ENCODE measurements at regions not wholly inside any gene's neighbourhood (a gene's known extent, or its start where the extent isn't known, plus 50 kb on each side); places are given as distances from the start of the nearest gene placed in this dataset.

DNA sequence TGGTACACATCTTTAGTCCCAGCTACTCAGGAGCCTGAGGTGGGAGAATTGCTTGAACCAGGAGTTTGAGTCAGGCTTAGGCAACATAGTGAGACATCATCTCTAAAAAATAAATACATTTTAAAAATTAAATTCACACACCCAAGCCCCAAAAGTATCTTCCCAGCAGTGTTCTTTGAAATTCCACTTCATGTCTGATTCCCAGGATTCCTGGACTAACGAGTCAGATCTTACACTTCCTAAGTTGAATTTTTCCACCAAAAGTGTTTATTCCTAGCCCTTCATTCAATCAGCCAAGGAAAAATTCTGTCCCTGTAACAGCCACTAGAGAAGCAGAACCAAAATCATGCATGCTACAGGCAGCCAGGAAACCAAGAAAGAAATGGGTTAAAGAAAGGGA lies 970.9 kb downstream of the EFNA5 start:
- TF ChIP-seq, protein P1, sequence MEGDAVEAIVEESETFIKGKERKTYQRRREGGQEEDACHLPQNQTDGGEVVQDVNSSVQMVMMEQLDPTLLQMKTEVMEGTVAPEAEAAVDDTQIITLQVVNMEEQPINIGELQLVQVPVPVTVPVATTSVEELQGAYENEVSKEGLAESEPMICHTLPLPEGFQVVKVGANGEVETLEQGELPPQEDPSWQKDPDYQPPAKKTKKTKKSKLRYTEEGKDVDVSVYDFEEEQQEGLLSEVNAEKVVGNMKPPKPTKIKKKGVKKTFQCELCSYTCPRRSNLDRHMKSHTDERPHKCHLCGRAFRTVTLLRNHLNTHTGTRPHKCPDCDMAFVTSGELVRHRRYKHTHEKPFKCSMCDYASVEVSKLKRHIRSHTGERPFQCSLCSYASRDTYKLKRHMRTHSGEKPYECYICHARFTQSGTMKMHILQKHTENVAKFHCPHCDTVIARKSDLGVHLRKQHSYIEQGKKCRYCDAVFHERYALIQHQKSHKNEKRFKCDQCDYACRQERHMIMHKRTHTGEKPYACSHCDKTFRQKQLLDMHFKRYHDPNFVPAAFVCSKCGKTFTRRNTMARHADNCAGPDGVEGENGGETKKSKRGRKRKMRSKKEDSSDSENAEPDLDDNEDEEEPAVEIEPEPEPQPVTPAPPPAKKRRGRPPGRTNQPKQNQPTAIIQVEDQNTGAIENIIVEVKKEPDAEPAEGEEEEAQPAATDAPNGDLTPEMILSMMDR (IDR thresholded peaks at IDR 0.05 in 4 of 5, conservative IDR thresholded peaks at IDR 0.05 in 1 of 5), result no peak
- no peak for TF ChIP-seq POLR2A (IDR thresholded peaks at IDR 0.05)
- no peak for DNase-seq
- no peak overlapping the region for H3K4me3 ChIP-seq
- no peaks in the 10 kb centered on the region for H3K9me3 ChIP-seq
- ATAC-seq, result no peak
- no peaks in the 10 kb centered on the region for H3K36me3 ChIP-seq
- H3K4me1 ChIP-seq, result no peaks in the 10 kb centered on the region
- H3K27ac ChIP-seq, result no peak overlapping the region
- intact Hi-C loops (cut with DNase I; ENCODE audit: low total_unique reads) (no loop called here), in situ Hi-C loops (cut with MboI; ENCODE audit: low sequenced_read_pairs in 4 of 4) (no loop called here)
- H3K27me3 ChIP-seq, result no peaks in the 10 kb centered on the region

DNA sequence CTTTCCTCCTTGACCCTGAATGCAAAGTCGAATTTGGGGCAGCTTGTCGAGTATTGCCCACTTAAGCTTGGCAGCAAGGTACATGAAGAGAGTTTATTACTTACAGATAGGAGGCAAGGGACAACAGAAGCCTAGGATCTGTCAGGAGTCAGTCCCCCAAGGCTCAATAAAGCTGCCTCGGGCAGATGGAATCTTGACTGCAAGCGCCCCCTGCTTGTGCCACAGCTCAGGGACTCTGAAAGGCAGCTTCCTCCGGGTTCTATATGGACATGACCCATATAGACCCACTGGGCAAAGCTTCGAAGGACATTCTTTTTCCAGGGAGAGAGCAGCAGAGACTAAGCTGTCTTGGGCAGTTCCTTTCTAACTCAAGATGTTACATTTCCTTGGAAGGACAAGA lies 971.5 kb downstream of the EFNA5 start:
- intact Hi-C loops (cut with DNase I; ENCODE audit: low total_unique reads) (no loop called here), in situ Hi-C loops (cut with MboI; ENCODE audit: low sequenced_read_pairs in 4 of 4) (no loop called here)
- no peak overlapping the region for H3K4me3 ChIP-seq
- TF ChIP-seq, protein P1 (IDR thresholded peaks at IDR 0.05 in 4 of 5, conservative IDR thresholded peaks at IDR 0.05 in 1 of 5), result no peak
- TF ChIP-seq POLR2A (IDR thresholded peaks at IDR 0.05), result no peak
- H3K4me1 ChIP-seq, result no peaks in the 10 kb centered on the region
- H3K9me3 ChIP-seq, result no peaks in the 10 kb centered on the region
- ATAC-seq (no peak), DNase-seq (no peak)
- H3K36me3 ChIP-seq, result no peaks in the 10 kb centered on the region
- H3K27ac ChIP-seq, result no peak overlapping the region
- no peaks in the 10 kb centered on the region for H3K27me3 ChIP-seq

DNA sequence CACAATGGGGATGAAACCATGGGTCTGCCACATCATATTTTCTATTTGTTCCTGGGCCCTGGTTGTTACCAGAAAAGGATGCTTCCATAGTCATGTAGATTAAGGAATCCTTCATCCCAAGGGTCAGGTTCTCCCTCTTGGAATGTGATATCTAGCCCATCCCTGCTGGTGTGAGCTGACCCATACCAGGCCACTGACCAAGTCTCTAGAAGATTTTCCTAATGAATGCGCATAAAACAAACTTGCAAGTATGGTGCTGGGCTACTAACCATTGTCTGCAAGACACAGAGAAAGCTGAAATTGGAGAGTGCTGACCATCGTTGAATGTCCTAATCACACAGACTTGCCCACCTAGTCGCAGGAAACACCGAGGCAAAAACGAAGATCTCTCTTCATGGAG lies 972.6 kb downstream of the EFNA5 start:
- H3K4me1 ChIP-seq, result no peaks in the 10 kb centered on the region
- H3K27me3 ChIP-seq, result no peaks in the 10 kb centered on the region
- TF ChIP-seq POLR2A (IDR thresholded peaks at IDR 0.05), result no peak
- TF ChIP-seq, protein P1 (IDR thresholded peaks at IDR 0.05 in 4 of 5, conservative IDR thresholded peaks at IDR 0.05 in 1 of 5), result no peak
- H3K4me3 ChIP-seq, result no peak overlapping the region
- no peak overlapping the region for H3K27ac ChIP-seq
- in situ Hi-C loops (cut with MboI; ENCODE audit: low sequenced_read_pairs in 4 of 4), result no loop called here
- no peaks in the 10 kb centered on the region for H3K9me3 ChIP-seq
- no peaks in the 10 kb centered on the region for H3K36me3 ChIP-seq
- intact Hi-C loops (cut with DNase I; ENCODE audit: low total_unique reads), result no loop called here
- DNase-seq (no peak), ATAC-seq (no peak)

DNA sequence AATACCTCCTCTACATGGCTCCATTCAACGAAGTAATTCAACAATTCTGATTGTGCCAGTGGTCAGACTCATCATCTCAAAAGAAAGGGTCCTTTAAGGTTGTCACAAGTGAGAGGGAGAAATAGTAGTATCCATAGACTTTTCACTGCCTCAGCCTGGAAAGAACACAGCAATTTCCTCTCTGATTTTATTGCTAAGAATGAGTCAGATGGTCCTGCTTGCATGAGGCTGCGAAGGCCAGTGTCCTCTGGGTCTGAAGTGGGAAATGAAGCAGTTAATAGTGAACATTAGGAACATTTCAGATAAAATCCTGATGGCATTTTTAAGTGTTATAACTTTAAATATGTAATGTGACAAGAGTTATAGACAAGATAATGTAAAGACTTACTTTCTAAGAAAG lies 979.0 kb downstream of the EFNA5 start:
- no peak for TF ChIP-seq POLR2A (IDR thresholded peaks at IDR 0.05)
- TF ChIP-seq, protein P1 (IDR thresholded peaks at IDR 0.05 in 4 of 5, conservative IDR thresholded peaks at IDR 0.05 in 1 of 5), result no peak
- DNase-seq (no peak), ATAC-seq (no peak)
- in situ Hi-C loops (cut with MboI; ENCODE audit: low sequenced_read_pairs in 4 of 4), result no loop called here
- intact Hi-C loops (cut with DNase I; ENCODE audit: low total_unique reads), result no loop called here
- H3K36me3 ChIP-seq, result no peaks in the 10 kb centered on the region
- H3K4me3 ChIP-seq, result no peak overlapping the region
- no peak overlapping the region for H3K27ac ChIP-seq
- no peaks in the 10 kb centered on the region for H3K9me3 ChIP-seq
- H3K27me3 ChIP-seq, result no peaks in the 10 kb centered on the region
- no peaks in the 10 kb centered on the region for H3K4me1 ChIP-seq

DNA sequence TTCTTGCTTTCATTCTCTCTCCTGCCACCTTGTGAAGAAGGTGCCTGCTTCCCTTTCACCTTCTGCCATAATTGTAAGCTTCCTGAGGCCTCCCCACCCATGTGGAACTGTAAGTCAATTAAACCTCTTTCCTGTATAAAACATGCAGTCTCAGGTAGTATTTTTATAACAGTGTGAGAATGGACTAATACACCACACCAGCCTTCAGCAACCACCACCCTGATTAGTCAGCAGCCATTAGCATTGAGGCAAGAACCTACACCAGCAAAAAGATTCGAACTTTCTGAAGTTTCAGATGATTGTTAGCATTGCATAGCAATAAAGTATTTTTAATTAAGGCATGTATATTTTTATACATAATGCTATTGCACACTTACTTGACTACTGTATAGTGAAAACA lies 980.2 kb downstream of the EFNA5 start:
- H3K36me3 ChIP-seq, result no peaks in the 10 kb centered on the region
- in situ Hi-C loops (cut with MboI; ENCODE audit: low sequenced_read_pairs in 4 of 4), result no loop called here
- H3K27ac ChIP-seq, result no peak overlapping the region
- no peaks in the 10 kb centered on the region for H3K27me3 ChIP-seq
- intact Hi-C loops (cut with DNase I; ENCODE audit: low total_unique reads), result no loop called here
- no peak overlapping the region for H3K4me3 ChIP-seq
- DNase-seq (no peak), ATAC-seq (no peak)
- H3K9me3 ChIP-seq, result no peaks in the 10 kb centered on the region
- H3K4me1 ChIP-seq, result no peaks in the 10 kb centered on the region
- TF ChIP-seq POLR2A (IDR thresholded peaks at IDR 0.05), result no peak
- TF ChIP-seq, protein P1 (IDR thresholded peaks at IDR 0.05 in 4 of 5, conservative IDR thresholded peaks at IDR 0.05 in 1 of 5), result no peak
